Esophagus squamous epithelium (tissue), 5 donors: ENCODE measurements at regions not wholly inside any gene's neighbourhood (a gene's known extent, or its start where the extent isn't known, plus 50 kb on each side); places are given as distances from the start of the nearest gene placed in this dataset.

Source experiments
- DNase-seq: peaks from one replicate; lab custom pipeline; 2025; lab: John Stamatoyannopoulos, UW
- H3K27ac ChIP-seq, 4 donors: fragments of 200-600 bp; sonication (generic); one replicate each; pipeline ENCODE4 v1.5.1; 2016 to 2019; ENCODE audit warnings: mild to moderate bottlenecking in 1 of 4
- H3K27me3 ChIP-seq, 4 donors: fragments of 200-600 bp; sonication (generic); 1 replicate in 3 of 4; 2 replicates in 1 of 4; pipeline versions ENCODE4 v1.5.1 to v1.6.0; 2017 to 2021; ENCODE audit warnings: antibody characterized with exemption in 1 of 4
- H3K36me3 ChIP-seq, 3 donors: fragments of 200-600 bp; sonication (generic); one replicate each; pipeline ENCODE4 v1.5.1; 2016 to 2019
- H3K4me1 ChIP-seq, 3 donors: fragments of 200-600 bp; sonication (generic); one replicate each; pipeline ENCODE4 v1.5.1; 2017 to 2019
- H3K4me3 ChIP-seq, 4 donors: fragments of 200-600 bp; sonication (generic); 1 replicate in 3 of 4; 2 replicates in 1 of 4; pipeline ENCODE4 v1.5.1; 2016 to 2019; ENCODE audit warnings: mild to moderate bottlenecking in 2 of 4, moderate library complexity in 1 of 4
- H3K9me3 ChIP-seq, 3 donors: fragments of 200-600 bp; sonication (generic); one replicate each; pipeline ENCODE4 v1.5.1; 2016 to 2019
- CTCF ChIP-seq, 6 experiments: fragments of 450-650 bp in 4 of 6; fragments of 200-600 bp in 2 of 6; sonication (generic) in 2 of 6; IDR thresholded peaks; one replicate each; pipeline ENCODE4 v1.5.1; 2016 to 2019; ENCODE audit warnings: antibody characterized with exemption in 6 of 6, mild to moderate bottlenecking in 4 of 6, moderate library complexity in 4 of 6
- POLR2A ChIP-seq, 4 donors: fragments of 450-650 bp; IDR thresholded peaks; one replicate each; pipeline ENCODE4 v1.6.1; 2017; ENCODE audit warnings: antibody characterized with exemption in 4 of 4, mild to moderate bottlenecking in 4 of 4, moderate library complexity in 3 of 4
- WGBS, 2 donors: methylation state at CpG; one replicate each; pipeline ENCODE4 v1.1.5; 2018; 5-methylcytosine and 5-hydroxymethylcytosine counted together
- intact Hi-C: fragments of 100-400 bp; cut with DNase I; formaldehyde crosslinking; loops from one replicate; pipeline ENCODE4 v1.15.0; 2022
- donor health status: DM: yes; HTN: yes; CAD: no.

DNA sequence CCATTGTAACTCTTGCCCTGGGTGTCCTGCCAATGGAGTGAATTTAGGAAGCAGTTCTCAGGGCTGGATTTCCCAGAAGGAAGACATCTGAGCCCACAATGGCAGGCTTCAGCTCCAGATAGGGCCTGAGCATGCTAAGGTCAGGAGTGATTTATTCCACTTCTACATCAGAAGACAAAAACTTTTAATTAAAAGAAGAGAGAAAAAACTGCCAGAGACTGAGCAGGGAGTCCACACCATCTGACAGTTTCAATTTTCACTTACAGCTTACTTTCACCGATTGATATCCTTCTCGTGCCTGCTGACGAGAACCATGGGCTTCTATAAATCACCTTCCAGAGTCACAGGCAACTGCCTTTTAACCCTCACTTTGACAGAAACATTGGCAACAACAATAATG is 228.3 kb upstream of the BRINP1 start:
- Histone ChIP-seq H3K27me3 (no peaks in the 10 kb centered on the region), H3K36me3 (no peaks in the 10 kb centered on the region), H3K4me3 (no peak overlapping the region), H3K4me1 (no peaks in the 10 kb centered on the region), H3K9me3 (no peaks in the 10 kb centered on the region), H3K27ac (no peak overlapping the region)
- intact Hi-C loops = no loop called here
- no peak for DNase-seq
- no peak for TF ChIP-seq POLR2A (IDR thresholded peaks at IDR 0.05)
- 48 to 75% methylated on average over 3 of the region's 3 CpGs for WGBS, 2 donors

GRCh38 chr9:119596703-119597102 is 227.5 kb upstream of the BRINP1 start:
- H3K9me3 ChIP-seq = no peaks in the 10 kb centered on the region
- WGBS, 2 donors = 68 to 96% methylated on average over 3 to 4 of the region's 4 CpGs
- H3K4me1 ChIP-seq = no peaks in the 10 kb centered on the region
- intact Hi-C loops = no loop called here
- no peak for DNase-seq
- no peak overlapping the region for H3K27ac ChIP-seq
- H3K27me3 ChIP-seq = no peaks in the 10 kb centered on the region
- TF ChIP-seq CTCF (IDR thresholded peaks at IDR 0.05) (no peak), POLR2A (IDR thresholded peaks at IDR 0.05) (no peak)
- no peak overlapping the region for H3K4me3 ChIP-seq
- no peaks in the 10 kb centered on the region for H3K36me3 ChIP-seq

GRCh38 chr9:119588874-119589744 is 219.9 kb upstream of the BRINP1 start:
- H3K36me3 ChIP-seq = no peaks in the 10 kb centered on the region
- intact Hi-C loops = no loop called here
- H3K27ac ChIP-seq = no peak overlapping the region
- no peak overlapping the region for H3K4me3 ChIP-seq
- H3K9me3 ChIP-seq = no peaks in the 10 kb centered on the region
- TF ChIP-seq POLR2A (IDR thresholded peaks at IDR 0.05) = no peak
- TF ChIP-seq CTCF (IDR thresholded peaks at IDR 0.05) = no peak
- 48 to 66% methylated on average over 10 to 12 of the region's 12 CpGs for WGBS, 2 donors
- H3K4me1 ChIP-seq = no peaks in the 10 kb centered on the region
- no peak for DNase-seq
- H3K27me3 ChIP-seq = no peaks in the 10 kb centered on the region

DNA sequence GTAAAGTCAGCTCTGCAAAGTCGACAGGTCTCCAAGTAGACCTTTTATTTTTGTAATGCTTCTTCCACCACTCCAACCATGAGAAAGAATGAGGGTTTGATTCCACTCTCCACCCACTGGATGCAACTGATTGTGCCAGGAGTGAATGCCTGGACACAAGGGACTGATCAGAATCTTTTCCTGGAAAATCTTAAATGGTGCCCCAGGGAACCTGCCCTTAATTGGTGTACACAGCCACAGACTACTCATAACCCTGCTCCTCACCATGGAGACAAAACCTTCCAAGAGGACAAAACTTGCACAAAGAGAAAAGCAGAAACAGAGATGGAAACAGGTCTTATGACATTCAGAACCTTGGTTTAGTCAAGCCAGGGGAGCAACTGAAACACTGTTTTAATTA is 208.6 kb upstream of the BRINP1 start:
- Histone ChIP-seq H3K27me3 (peaks cover 0 to 4% (median 0%) of the 10 kb centered on the region in 4 donors), H3K9me3 (no peaks in the 10 kb centered on the region), H3K4me3 (no peak overlapping the region), H3K27ac (no peak overlapping the region), H3K36me3 (no peaks in the 10 kb centered on the region), H3K4me1 (no peaks in the 10 kb centered on the region)
- no peak for TF ChIP-seq POLR2A (IDR thresholded peaks at IDR 0.05)
- no peak for TF ChIP-seq CTCF (IDR thresholded peaks at IDR 0.05)
- WGBS, 2 donors = 76 to 88% methylated on average over 1 of the region's 1 CpG
- intact Hi-C loops = no loop called here
- no peak for DNase-seq

- H3K4me1 ChIP-seq = peaks cover 0 to 14% (median 7%) of the 10 kb centered on the region in 3 donors
- DNase-seq = no peak
- no peaks in the 10 kb centered on the region for H3K36me3 ChIP-seq
- intact Hi-C loops = loop anchor here (10.0 kb wide), 1 partner anchor 405 kb away; no protein-coding TSS in a partner anchor
- H3K9me3 ChIP-seq = no peaks in the 10 kb centered on the region
- TF ChIP-seq POLR2A (IDR thresholded peaks at IDR 0.05) (no peak), CTCF (IDR thresholded peaks at IDR 0.05) (no peak)
- H3K27ac ChIP-seq = no peak overlapping the region
- H3K27me3 ChIP-seq = peaks cover 0 to 22% (median 0%) of the 10 kb centered on the region in 4 donors
- WGBS, 2 donors = 8 to 36% methylated on average over 5 of the region's 5 CpGs
- no peak overlapping the region for H3K4me3 ChIP-seq
Measured at GRCh38 chr9:119559986-119560385, 190.8 kb upstream of the BRINP1 start.
